HUDEP-2 (cell line): ENCODE measurements at regions not wholly inside any gene's neighbourhood (a gene's known extent, or its start where the extent isn't known, plus 50 kb on each side); places are given as distances from the start of the nearest gene placed in this dataset.
"Not testable (repeated sequence)": the region's sequence is repeated elsewhere in the genome, so short reads cannot be mapped to it uniquely, and the experiment has no call there.

Experiments used
- DNase-seq, 76 experiments: peaks; one replicate each; lab custom pipeline; 2025; ENCODE audit not compliant: unreplicated experiment in 76 of 76; lab: John Stamatoyannopoulos, UW

DNA sequence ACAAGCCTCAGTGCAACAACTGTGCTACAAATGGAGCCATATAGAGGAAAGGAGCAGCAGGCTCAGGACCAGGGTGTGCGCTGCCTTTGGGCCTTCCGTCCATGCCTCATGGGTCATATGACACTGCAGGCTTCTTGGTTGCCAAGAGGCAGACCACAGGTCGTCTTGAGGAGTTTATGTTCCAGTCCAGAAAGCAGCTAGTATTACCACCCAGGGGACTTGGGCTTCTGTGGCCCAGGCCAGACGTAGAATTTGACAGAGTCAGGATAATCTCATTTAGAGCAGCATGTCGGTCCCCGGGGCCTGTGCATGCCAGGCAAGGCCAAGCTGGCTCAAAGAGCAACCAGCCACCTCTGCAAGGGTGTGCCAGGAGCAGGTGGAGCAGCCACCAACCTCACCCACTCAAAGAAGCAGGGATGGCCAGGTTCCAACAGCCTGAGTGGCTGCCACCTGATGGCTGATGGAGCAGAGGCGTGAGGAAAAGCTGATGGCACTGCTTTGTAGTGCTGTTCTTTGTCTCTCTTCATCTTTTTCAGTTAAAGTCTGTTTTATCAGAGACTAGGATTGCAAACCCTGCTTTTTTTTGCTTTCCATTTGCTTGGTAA lies 109.1 kb downstream of the CCDC74A start:
- not testable (repeated sequence) for DNase-seq

DNA sequence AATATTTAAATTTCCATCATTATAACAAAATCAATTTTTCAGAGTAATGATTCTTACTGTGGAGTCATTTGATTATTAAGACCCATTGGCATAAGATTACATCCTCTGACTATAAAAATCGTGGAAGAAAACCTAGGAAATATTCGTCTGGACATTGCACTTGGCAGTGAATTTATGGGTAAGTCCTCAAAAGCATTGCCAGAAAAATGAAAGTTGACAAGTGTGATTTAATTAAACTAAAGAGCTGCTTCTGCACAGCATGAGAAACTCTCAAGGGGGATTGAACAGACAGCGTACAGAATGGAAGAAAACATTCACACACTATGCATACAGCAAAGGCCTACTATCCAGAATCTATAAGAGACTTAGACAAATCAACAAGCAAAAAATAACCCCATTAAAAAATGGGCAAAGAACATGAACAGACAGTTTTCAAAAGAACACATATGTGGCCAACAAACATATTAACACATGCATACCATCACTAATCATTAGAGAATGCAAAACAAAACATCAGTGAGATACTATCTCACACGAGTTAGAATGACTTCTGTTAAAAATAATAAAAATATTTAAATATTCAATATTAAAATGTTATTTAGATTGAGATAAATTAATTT lies 111.4 kb downstream of the CCDC74A start:
- DNase-seq, result not testable (repeated sequence)

DNA sequence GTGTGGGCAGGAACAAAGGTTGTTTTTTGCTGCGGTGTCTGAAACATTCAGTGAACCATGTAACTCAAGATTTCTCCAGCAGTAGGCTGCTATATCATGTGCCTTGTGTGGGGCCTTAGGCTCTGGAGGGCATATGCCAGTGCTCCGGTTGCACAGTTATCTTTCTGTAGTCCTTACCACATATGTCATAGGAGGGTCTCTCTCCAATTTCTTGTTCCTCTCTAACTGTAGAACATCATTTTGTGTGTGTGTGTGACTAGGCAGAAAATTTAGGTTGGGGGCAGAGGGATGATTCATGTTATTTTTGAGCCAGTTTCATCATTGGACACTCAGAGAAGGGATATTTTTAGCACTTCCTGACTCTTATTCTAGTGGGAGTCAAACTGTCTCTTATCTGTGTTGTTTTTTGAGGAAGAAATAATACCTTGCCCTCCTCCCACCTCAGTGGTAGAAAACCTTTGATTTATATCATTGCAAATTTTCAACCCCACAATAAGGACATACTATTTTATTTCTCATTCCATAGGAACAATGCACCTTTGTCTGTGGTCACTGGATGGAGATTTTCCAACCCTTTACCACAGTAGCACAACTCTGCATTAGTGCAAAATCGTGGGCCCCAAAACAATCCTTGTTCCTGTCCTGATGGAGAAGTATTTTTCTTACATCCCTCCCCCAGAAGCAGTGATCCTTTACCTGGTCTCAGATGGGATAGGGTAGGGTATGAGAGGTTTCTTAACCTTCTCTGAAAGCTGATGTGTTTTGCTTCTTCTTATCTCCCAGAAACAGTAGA lies 113.9 kb downstream of the CCDC74A start:
- no peak for DNase-seq

DNA sequence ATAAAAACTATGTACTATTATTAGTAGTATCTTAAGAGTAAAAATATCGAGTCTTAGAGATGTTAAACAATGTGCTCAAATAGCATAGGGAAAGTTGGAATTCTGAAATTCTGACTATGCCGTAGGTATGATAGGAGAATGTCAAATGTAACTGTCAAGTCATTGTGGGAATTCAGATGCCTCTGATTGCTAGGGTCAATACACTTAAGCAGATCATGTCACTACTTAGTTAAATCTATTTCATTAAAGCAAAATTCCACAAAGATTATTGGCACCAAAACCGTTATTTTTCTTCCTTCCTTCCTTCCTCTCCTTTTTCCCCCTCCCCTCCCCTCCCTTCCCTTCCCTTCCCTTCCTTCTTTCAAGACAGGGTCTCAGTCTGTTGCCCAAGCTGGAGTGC lies 115.5 kb downstream of the CCDC74A start:
- not testable (repeated sequence) for DNase-seq

DNA sequence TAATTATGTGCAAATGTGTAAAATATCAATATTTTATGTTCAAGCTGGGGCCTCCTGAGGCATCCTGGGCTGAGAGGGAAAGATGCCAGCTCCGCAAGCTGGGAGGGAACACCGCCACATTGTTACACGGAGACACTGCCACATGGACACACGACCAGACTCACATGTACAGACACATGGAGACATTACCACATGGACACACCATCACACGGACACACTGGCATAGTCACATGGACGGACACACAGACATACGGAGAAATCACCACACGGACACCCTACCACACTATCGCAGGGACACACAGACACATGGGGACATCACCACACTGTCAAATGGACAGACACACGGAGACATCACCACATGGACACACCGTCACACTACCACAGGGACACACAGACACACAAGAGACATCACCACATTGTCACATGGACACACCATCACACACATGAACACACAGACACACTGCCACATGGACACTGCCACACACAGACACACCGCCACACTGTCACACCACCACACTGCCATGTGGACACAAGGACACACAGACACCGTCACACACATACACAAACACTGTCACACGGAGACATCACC lies 117.6 kb downstream of the CCDC74A start:
- no peak for DNase-seq

DNA sequence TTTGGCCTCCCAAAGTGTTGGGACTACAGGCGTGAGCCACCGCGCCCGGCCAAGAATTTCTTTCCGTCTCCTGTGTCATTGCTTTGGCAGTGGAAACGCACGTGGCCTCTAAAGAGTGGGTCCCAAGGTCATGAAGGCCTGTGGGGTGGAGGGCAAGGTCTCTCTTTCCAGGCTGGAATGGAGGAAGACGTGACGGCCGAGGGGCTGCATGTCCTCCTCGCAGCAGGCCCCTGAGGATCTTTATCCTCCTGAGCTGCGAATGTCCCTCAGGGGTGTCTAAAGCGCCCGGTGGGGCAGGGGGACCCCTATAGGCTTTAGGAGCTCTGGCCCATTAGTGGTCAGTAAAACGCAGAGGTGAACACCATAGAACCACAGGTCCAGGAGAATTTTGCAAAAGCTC lies 118.5 kb downstream of the CCDC74A start:
- not testable (repeated sequence) for DNase-seq

DNA sequence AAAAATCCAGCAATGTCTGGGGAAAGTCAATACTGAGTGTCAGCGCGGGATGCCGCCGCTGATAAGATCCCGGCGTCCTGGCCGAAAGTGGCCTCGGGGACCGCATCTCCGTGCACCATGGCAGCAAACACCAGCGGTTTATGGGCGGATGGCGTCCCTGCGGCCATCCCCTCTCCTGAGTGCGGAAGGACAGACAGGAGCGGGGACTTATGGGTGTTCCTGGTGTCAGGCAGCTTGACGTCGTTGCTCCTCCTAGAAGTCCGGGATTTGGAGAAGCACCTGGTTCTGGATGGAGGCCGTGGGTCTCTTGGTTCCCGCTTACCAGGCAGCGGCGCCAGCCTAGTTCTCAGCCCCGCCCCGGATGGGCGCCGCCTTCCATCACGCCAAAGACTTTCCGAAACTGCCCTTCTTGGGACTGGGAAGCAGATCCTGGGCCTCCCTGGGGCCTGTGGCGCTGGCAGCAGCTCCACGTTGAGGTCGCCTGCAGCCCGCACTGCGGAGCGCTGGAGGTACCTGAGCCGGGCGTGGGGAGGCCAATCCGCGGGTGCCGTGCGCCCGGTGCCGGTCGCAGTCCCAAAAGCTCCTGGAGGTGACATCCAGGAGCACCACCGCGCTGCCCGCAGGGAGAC lies 119.1 kb downstream of the CCDC74A start:
- DNase-seq, result no peak

DNA sequence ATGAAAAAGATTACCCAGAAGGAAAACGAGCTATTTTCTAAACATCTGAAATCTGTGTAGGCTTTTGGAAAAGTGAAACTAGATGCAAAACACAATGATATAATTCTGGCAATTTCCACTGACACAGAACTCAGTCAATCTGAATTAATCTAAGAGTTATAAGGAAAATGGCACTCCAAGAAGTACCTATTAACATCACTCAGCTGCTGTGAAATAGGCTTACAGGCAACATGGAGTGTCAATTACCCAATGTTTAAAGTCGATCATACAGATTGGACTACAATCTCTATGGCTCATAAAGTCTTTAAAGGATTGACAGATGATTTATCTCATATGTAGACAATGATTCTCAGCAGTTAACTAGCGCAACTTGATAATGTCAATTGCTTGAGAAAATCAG lies 120.9 kb downstream of the CCDC74A start:
- not testable (repeated sequence) for DNase-seq

DNA sequence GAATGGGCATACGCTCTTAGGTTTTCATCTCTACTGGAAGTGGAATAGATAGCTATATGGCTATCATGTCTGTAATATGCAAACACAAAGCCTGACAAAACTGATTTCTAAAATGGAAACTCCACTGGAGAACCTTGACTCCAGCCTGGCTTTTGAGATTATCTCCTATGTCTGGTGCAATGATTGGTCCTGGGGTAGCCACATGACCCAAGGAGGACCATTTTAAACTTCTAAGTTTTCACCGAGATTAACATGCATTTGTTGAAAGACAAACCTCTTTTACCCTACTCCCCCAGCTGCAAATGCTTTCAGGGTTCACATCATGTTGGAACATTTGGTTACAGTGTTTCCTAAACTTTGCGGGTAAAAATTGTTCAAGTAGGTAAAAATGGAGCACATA lies 124.6 kb downstream of the CCDC74A start:
- DNase-seq, result not testable (repeated sequence)

DNA sequence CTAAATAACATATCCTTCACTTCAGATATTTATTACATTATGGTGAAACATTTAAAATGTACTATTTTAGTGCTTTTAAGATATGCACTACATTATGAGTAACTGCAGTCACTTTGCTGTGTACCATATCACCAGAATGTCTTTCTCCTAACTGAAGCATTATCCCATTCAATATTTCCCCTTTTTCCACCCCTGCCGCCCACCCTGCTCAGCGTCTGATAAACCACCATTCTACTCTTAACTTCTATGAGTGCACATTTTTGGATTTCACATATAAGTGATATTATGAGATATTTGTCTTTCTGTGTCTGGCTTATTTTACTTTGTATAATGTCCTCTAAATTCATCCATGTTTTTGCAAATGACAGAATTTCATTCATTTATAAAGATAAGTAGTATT lies 126.4 kb downstream of the CCDC74A start:
- not testable (repeated sequence) for DNase-seq

DNA sequence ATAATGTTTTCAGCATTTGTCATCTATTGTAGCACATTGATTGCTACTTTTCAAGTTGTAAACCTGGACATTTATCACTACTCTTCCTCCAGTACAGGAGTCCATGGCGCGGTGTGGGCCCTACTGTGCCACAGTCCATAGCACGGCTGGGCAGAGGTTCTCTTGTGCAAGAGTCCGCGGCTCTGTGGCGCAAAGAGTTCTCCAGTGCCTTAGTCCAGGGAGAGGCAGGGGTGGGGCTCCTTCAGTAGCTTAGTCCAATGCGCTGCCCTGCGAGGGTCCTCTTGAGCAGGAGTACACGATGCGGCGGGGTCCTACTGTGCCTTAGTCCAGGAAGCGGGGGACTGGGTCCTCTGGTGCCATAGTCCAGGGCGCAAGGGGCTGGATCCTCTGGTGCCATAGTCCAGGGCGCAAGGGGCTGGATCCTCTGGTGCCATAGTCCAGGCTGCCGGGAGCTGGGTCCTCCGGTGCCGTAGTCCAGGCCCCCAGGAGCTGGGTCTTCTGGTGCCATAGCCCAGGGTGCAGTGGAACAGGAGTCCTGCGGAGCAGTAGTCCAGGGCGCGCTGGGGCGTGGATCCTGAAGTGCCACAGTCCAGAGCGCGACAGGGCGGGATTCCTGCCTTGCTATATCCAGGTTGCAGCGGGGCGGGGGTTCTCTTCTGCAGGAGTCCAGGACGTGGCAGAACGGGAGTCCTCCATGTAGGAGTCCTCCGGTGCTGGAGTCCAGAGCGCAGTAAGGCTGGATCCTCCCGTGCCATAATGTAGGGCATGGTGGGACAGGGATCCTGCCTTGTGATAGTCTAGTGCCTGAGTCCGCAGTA lies 129.3 kb downstream of the CCDC74A start:
- no peak for DNase-seq

DNA sequence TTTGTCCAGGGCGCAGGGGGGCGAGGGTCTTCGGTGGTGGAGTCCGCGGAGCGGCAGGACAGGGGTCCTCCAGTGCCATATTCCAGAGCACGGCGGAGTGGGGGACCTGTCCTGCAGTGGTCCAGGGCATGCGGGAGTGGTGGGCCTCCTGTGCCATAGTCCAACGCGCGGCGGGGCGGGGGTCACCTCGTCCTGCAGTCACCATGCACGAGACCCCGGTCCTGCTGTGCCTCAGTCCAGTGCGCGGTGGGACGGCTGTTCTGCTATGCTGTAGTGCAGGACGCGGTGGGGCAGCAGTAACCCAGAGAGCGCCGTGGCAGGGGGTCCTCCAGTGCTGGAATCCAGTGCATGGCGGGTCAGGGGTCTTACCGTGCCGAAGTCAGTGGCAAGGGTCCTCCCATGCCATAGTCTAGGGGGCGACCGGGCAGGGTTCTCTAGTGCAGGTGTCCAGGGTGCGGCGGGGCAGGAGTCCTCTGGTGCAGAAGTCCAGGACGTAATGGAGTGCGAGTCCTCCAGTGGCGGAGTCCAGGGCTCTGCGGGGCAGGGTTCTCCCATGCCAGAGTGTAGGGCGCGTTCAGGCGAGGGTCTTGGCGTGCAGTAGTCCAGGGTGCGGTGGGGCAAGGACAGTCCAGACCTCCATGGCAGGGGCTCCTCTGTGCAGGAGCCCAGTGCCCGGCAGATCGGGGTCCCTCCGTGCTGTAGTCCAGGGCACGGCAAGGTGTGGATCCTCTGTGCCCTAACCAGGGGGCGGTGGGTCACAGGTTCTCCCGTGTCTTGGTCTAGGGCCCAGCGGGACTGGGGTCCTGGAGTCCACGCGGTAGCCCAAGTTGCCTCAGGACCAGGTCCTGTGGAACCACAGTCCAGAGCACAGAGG lies 130.4 kb downstream of the CCDC74A start:
- DNase-seq, result no peak

DNA sequence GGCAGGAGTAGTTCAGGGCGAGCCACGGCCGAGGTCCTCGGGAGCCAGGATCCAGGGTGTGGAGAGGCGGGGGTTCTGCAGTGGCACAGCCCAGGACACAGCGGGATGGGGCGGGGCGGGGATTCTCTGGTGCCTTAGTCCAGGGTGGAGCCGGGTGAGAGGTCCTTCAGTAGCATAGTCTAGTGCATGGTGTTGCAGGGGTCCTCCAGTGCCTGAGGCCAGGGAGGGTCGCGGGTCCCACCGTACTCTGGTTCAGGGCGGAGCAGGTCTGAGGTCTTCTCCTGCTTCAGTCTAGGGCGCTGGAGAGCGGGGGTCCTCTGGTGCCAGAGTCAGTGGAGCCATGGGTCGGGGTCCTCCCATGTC lies 131.1 kb downstream of the CCDC74A start:
- DNase-seq, result no peak

DNA sequence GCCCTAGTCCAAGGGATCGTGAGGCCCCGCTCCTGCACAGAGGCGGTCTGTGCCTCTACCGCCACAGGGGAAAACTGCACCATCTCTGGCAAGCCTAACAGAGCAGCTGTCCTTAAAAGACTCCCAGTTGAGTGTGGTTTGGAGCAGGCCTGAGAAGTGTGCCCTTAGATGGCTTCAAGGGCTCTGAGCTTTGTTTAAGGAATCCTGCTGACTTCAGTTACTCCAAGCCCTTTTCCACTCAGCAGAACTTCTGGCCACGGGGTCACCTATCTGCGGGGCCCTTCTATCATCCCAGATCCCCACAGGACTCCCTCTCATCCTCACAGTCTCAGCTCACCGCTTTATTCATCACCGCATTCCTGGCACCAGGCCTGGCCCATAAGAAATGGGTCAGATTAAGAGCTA lies 131.5 kb downstream of the CCDC74A start:
- DNase-seq, result no peak

DNA sequence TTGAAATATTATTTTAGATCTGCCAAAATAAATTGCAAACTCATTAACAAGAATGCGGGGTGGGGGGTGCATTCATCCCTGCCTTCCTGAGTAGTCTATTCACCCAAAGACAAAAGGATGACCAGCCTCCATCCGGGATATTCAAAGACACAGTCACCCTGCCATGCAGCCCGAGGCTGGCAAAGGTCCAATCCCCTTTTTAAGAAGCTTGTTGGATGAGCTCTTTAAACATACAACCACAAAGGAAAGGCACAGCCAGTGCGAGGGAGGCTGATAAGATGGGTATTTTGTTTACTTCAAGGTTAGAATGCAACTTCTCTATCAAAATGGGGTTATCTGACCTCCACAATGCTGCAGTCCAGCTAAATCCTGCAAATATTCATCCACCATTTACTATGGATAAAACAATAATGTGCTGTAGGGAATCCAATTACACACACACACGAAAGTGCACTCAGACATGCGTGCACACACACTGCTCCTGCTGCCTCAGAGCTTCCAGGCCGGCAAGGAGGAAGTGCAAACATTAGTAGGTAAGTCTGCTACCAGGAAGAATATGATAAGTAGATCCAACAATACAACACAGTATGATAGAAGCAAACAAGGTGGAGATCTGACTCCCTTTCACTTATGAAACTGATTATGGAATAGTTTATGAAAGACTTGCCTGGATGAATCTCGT lies 133.6 kb downstream of the CCDC74A start:
- not testable (repeated sequence) for DNase-seq

DNA sequence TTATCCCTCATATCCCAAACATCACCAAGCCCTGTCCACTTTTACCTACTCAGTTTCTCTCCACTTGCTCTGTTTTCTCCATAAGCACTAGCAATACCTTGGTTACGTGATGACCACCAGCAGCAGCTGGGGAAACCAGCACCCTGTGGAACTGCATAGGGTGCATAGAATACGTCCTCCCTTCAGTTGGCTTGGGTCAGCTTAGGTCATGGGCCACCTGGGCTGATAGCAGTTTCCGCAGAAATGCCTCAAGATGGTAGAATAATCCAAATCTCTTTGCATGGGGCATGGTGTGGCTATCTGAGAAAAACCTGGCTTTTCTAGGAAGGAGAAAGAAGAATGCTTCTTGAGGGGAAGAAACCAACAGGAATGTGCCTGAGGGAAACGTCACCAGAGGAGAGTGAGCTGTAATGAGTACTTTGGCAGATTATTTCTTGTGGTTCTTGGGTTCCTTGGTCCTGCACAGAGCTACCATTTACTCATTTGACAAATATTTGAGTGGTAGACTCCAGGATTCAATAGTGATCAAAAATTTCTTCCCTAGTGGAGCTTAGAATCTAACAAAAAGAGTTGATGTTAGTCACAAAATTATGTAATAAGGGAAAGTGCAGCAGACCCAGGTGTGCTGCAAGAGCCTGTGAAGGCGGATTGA lies 134.3 kb downstream of the CCDC74A start:
- not testable (repeated sequence) for DNase-seq

DNA sequence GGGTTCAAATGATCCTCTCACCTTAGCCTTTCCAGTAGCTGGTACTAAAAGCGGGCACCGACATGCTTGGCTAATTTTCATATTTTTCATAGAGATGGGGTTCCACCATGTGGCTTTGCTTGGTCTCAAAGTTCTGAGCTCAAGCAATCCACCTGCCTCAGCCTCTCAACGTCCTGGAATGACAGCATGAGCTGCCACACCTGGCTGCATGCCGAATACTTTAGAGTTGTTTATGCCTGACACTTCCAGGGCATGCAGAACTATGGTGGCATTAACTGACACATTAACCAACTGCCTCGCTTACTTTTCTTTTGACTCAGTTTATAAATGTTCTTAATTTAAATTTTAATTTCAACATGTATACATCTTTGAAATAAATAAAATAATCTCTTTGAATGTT lies 135.8 kb downstream of the CCDC74A start:
- not testable (repeated sequence) for DNase-seq

DNA sequence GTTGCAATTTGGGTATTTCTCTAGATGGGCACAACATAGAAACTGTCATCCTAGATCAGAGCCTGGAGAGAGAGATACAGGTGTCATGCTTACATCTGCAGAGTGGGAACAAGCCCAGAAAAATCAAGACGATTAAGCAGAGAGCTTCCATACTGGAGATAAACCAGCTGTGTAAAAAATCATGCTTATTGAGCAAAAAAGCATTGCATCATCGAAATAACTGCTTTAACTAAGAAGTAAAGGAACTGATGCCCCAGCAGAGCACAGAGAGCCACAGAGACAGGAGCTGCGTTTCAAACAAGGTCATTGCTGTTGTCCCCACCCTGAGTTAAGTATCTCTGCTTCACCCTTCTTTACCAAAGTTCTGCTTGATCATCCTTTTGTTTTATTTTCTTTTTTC lies 138.0 kb downstream of the CCDC74A start:
- not testable (repeated sequence) for DNase-seq
